ENCODE measurements at regions not wholly inside any gene's neighbourhood (a gene's known extent, or its start where the extent isn't known, plus 50 kb on each side); places are given as distances from the start of the nearest gene placed in this dataset.

GRCh38 chr3:104943974-104944373 is 422.7 kb upstream of the ALCAM start:
- no peak for TF ChIP-seq CTCF (IDR thresholded peaks at IDR 0.05; ENCODE audit: control extremely low read depth in 1 of 3, insufficient read depth in 1 of 3, low read depth in 1 of 3, low read length in 3 of 3)
- no peak for TF ChIP-seq EP300 (IDR thresholded peaks at IDR 0.05; ENCODE audit: borderline replicate concordance in 1 of 2, low read depth in 2 of 2, low read length in 2 of 2)
- TF ChIP-seq YY1 (IDR thresholded peaks at IDR 0.05; ENCODE audit: low read depth, low read length): no peak
- no peak for TF ChIP-seq TAF1 (IDR thresholded peaks at IDR 0.05; ENCODE audit: low read depth, low read length)
- TF ChIP-seq EZH2 (IDR thresholded peaks at IDR 0.05; ENCODE audit: low read depth, low read length, severe bottlenecking): no peak
- no peak for TF ChIP-seq BACH1 (IDR thresholded peaks at IDR 0.05; ENCODE audit: low read length)
- TF ChIP-seq, protein P1, sequence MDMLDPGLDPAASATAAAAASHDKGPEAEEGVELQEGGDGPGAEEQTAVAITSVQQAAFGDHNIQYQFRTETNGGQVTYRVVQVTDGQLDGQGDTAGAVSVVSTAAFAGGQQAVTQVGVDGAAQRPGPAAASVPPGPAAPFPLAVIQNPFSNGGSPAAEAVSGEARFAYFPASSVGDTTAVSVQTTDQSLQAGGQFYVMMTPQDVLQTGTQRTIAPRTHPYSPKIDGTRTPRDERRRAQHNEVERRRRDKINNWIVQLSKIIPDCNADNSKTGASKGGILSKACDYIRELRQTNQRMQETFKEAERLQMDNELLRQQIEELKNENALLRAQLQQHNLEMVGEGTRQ (IDR thresholded peaks at IDR 0.05; ENCODE audit: low read length): no peak
- no peak for TF ChIP-seq POLR2AphosphoS5 (IDR thresholded peaks at IDR 0.05; ENCODE audit: low read depth, low read length)
- TF ChIP-seq GABPA (IDR thresholded peaks at IDR 0.05; ENCODE audit: borderline replicate concordance, insufficient read depth, low read length): no peak
- TF ChIP-seq MAX (IDR thresholded peaks at IDR 0.05): no peak
- no peak for TF ChIP-seq SRF (IDR thresholded peaks at IDR 0.05; ENCODE audit: low read depth, low read length)
